GM13977 (cell line): ENCODE measurements at regions not wholly inside any gene's neighbourhood (a gene's known extent, or its start where the extent isn't known, plus 50 kb on each side); places are given as distances from the start of the nearest gene placed in this dataset.

Experiments used
- DNase-seq: peaks from one replicate; pipeline ENCODE4 v3.0.0; 2012; ENCODE audit warnings: low spot score
- CTCF ChIP-seq: IDR thresholded peaks from 2 replicates; pipeline ENCODE4 v1.5.1; 2012; ENCODE audit warnings: mild to moderate bottlenecking, control low read depth; ENCODE audit not compliant: insufficient read depth; ENCODE audit errors: extremely low read depth, missing control alignments
- in situ Hi-C: fragments of 300-500 bp; cut with MboI; formaldehyde crosslinking; loops from one replicate; pipeline ENCODE4 v1.12.0; 2022; ENCODE audit warnings: low sequenced_read_pairs, low pct_unique_long_range_greater_than_20kb, mixed read lengths, inconsistent platforms; ENCODE audit not compliant: unreplicated experiment

- no peak for DNase-seq
- in situ Hi-C loops, result no loop called here
- TF ChIP-seq CTCF, result no peak
Measured at GRCh38 chr13:34577051-34577450, 365.0 kb upstream of the NBEA start.

- in situ Hi-C loops, result no loop called here
- no peak for DNase-seq
- no peak for TF ChIP-seq CTCF
Measured at GRCh38 chr13:34578471-34578870, 363.6 kb upstream of the NBEA start.

- in situ Hi-C loops, result no loop called here
- no peak for DNase-seq
- no peak for TF ChIP-seq CTCF
Measured at GRCh38 chr13:34578917-34579316, 363.2 kb upstream of the NBEA start.

- in situ Hi-C loops, result no loop called here
- TF ChIP-seq CTCF, result no peak
Measured at GRCh38 chr13:34583181-34583580, 358.9 kb upstream of the NBEA start.

GRCh38 chr13:34587576-34587975, 354.5 kb upstream of the NBEA start:
- in situ Hi-C loops, result no loop called here
- no peak for TF ChIP-seq CTCF
- no peak for DNase-seq

More at GRCh38 chr13:34583181-34583580, 358.9 kb upstream of the NBEA start:
- no peak for DNase-seq

- in situ Hi-C loops, result no loop called here
- TF ChIP-seq CTCF, result no peak
- DNase-seq, result no peak
Measured at GRCh38 chr13:34588362-34588761, 353.7 kb upstream of the NBEA start.

- no peak for DNase-seq
- in situ Hi-C loops, result no loop called here
- no peak for TF ChIP-seq CTCF
Measured at GRCh38 chr13:34589581-34589980, 352.5 kb upstream of the NBEA start.
